ENCODE measurements at regions not wholly inside any gene's neighbourhood (a gene's known extent, or its start where the extent isn't known, plus 50 kb on each side); places are given as distances from the start of the nearest gene placed in this dataset.

GRCh38 chr14:80078501-80078900 lies 132.8 kb downstream of the DIO2 start:
- H3K4me1 ChIP-seq (ENCODE audit: insufficient read depth, low read length, severe bottlenecking) = no peaks in the 10 kb centered on the region
- H3F3A ChIP-seq (ENCODE audit: insufficient read depth, low read length) = no peaks in the 10 kb centered on the region
- no peaks in the 10 kb centered on the region for H3K27me3 ChIP-seq (ENCODE audit: insufficient read depth, low read length)
- H2AFZ ChIP-seq (ENCODE audit: low read length) = no peak overlapping the region
- H3K9me2 ChIP-seq (ENCODE audit: low read depth, low read length) = no peaks in the 10 kb centered on the region
- no peak overlapping the region for H3K9ac ChIP-seq (ENCODE audit: low read length)
- no peaks in the 10 kb centered on the region for H4K20me1 ChIP-seq (ENCODE audit: insufficient read depth, low read length)
- H3K4me3 ChIP-seq (ENCODE audit: low read depth, low read length, poor library complexity, severe bottlenecking) = no peak overlapping the region
- H3K4me2 ChIP-seq (ENCODE audit: low read length) = no peak overlapping the region
- H3K36me3 ChIP-seq (ENCODE audit: insufficient read depth, low read length) = no peaks in the 10 kb centered on the region
- no peaks in the 10 kb centered on the region for H3K9me3 ChIP-seq (ENCODE audit: low read length)
- TF ChIP-seq CTCF (IDR thresholded peaks at IDR 0.05; ENCODE audit: low read length) (no peak), EZH2 (IDR thresholded peaks at IDR 0.05; ENCODE audit: borderline replicate concordance, low read length) (no peak)
- H3K27ac ChIP-seq (ENCODE audit: low read depth, low read length, poor library complexity, severe bottlenecking) = no peak overlapping the region
- H3K79me2 ChIP-seq (ENCODE audit: insufficient read depth, low read length) = no peaks in the 10 kb centered on the region

GRCh38 chr14:80077262-80077661 lies 134.0 kb downstream of the DIO2 start:
- no peaks in the 10 kb centered on the region for H3K9me3 ChIP-seq (ENCODE audit: low read length)
- no peak for TF ChIP-seq CTCF (IDR thresholded peaks at IDR 0.05; ENCODE audit: low read length)
- no peak for TF ChIP-seq EZH2 (IDR thresholded peaks at IDR 0.05; ENCODE audit: borderline replicate concordance, low read length)

GRCh38 chr14:80074900-80075574 lies 136.3 kb downstream of the DIO2 start:
- H3K27ac ChIP-seq (ENCODE audit: low read depth, low read length, poor library complexity, severe bottlenecking) = no peak overlapping the region
- no peaks in the 10 kb centered on the region for H3K79me2 ChIP-seq (ENCODE audit: insufficient read depth, low read length)

More at GRCh38 chr14:80077262-80077661, 134.0 kb downstream of the DIO2 start:
- H3K36me3 ChIP-seq (ENCODE audit: insufficient read depth, low read length) = no peaks in the 10 kb centered on the region
- no peak overlapping the region for H2AFZ ChIP-seq (ENCODE audit: low read length)
- H3K9me2 ChIP-seq (ENCODE audit: low read depth, low read length) = no peaks in the 10 kb centered on the region
- H3K27ac ChIP-seq (ENCODE audit: low read depth, low read length, poor library complexity, severe bottlenecking) = no peak overlapping the region
- no peaks in the 10 kb centered on the region for H3K79me2 ChIP-seq (ENCODE audit: insufficient read depth, low read length)
- no peak overlapping the region for H3K4me2 ChIP-seq (ENCODE audit: low read length)
- H3F3A ChIP-seq (ENCODE audit: insufficient read depth, low read length) = no peaks in the 10 kb centered on the region
- H4K20me1 ChIP-seq (ENCODE audit: insufficient read depth, low read length) = no peaks in the 10 kb centered on the region
- H3K27me3 ChIP-seq (ENCODE audit: insufficient read depth, low read length) = no peaks in the 10 kb centered on the region
- no peaks in the 10 kb centered on the region for H3K4me1 ChIP-seq (ENCODE audit: insufficient read depth, low read length, severe bottlenecking)
- no peak overlapping the region for H3K9ac ChIP-seq (ENCODE audit: low read length)
- no peak overlapping the region for H3K4me3 ChIP-seq (ENCODE audit: low read depth, low read length, poor library complexity, severe bottlenecking)

GRCh38 chr14:80059041-80059440 lies 152.3 kb downstream of the DIO2 start:
- Histone ChIP-seq H3F3A (ENCODE audit: insufficient read depth, low read length) (no peaks in the 10 kb centered on the region), H3K9me3 (ENCODE audit: low read length) (no peaks in the 10 kb centered on the region), H2AFZ (ENCODE audit: low read length) (no peak overlapping the region), H3K27ac (ENCODE audit: low read depth, low read length, poor library complexity, severe bottlenecking) (no peak overlapping the region), H3K36me3 (ENCODE audit: insufficient read depth, low read length) (no peaks in the 10 kb centered on the region), H3K4me1 (ENCODE audit: insufficient read depth, low read length, severe bottlenecking) (no peaks in the 10 kb centered on the region), H4K20me1 (ENCODE audit: insufficient read depth, low read length) (no peaks in the 10 kb centered on the region), H3K4me3 (ENCODE audit: low read depth, low read length, poor library complexity, severe bottlenecking) (no peak overlapping the region), H3K79me2 (ENCODE audit: insufficient read depth, low read length) (no peaks in the 10 kb centered on the region), H3K27me3 (ENCODE audit: insufficient read depth, low read length) (no peaks in the 10 kb centered on the region), H3K9ac (ENCODE audit: low read length) (no peak overlapping the region), H3K4me2 (ENCODE audit: low read length) (no peak overlapping the region), H3K9me2 (ENCODE audit: low read depth, low read length) (no peaks in the 10 kb centered on the region)
- no peak for TF ChIP-seq EZH2 (IDR thresholded peaks at IDR 0.05; ENCODE audit: borderline replicate concordance, low read length)

More at GRCh38 chr14:80074900-80075574, 136.3 kb downstream of the DIO2 start:
- H3K9me2 ChIP-seq (ENCODE audit: low read depth, low read length) = no peaks in the 10 kb centered on the region
- H2AFZ ChIP-seq (ENCODE audit: low read length) = no peak overlapping the region
- no peak overlapping the region for H3K4me2 ChIP-seq (ENCODE audit: low read length)
- no peaks in the 10 kb centered on the region for H4K20me1 ChIP-seq (ENCODE audit: insufficient read depth, low read length)
- H3K27me3 ChIP-seq (ENCODE audit: insufficient read depth, low read length) = no peaks in the 10 kb centered on the region
- H3K9me3 ChIP-seq (ENCODE audit: low read length) = no peaks in the 10 kb centered on the region
- no peaks in the 10 kb centered on the region for H3F3A ChIP-seq (ENCODE audit: insufficient read depth, low read length)
- TF ChIP-seq EZH2 (IDR thresholded peaks at IDR 0.05; ENCODE audit: borderline replicate concordance, low read length) = no peak
- H3K4me3 ChIP-seq (ENCODE audit: low read depth, low read length, poor library complexity, severe bottlenecking) = no peak overlapping the region
- no peaks in the 10 kb centered on the region for H3K36me3 ChIP-seq (ENCODE audit: insufficient read depth, low read length)
- H3K4me1 ChIP-seq (ENCODE audit: insufficient read depth, low read length, severe bottlenecking) = no peaks in the 10 kb centered on the region
- no peak overlapping the region for H3K9ac ChIP-seq (ENCODE audit: low read length)
